ENCODE measurements at regions not wholly inside any gene's neighbourhood (a gene's known extent, or its start where the extent isn't known, plus 50 kb on each side); places are given as distances from the start of the nearest gene placed in this dataset.

DNA sequence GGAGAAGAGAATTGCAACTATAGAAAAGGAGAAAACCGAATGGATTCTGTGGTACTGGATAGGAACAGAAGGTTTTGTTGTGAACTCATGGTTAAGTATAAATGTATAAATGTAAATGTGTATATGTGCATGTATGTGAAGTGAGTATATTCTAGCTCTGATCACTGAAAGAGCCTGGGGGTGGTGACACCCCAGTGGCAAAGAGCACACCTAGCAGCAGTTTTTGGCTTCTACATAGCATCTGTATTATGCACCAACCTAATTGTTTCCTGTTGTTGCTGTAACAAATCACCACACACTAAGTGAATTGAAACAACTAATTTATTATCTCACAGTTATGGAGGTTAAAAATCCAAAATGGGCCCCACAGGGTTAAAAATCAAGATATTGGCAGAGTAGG, 455.4 kb downstream of the RPS24 start:
- H3K27ac Mint-ChIP-seq (ENCODE audit: low read depth, unreplicated experiment), result no peak overlapping the region
- intact Hi-C loops (cut with micrococcal nuclease), result no loop called here
- H3K4me1 Mint-ChIP-seq (ENCODE audit: insufficient read depth, unreplicated experiment), result no peaks in the 10 kb centered on the region
- POLR2A ChIA-PET, result interaction anchor here (1.1 kb wide), 1 partner anchor 13 kb away, joined by 4 read pairs; no protein-coding TSS in a partner anchor
- CTCF ChIA-PET, result interaction anchor here (0.6 kb wide), 1 partner anchor 277 kb away, joined by 5 read pairs; no protein-coding TSS in a partner anchor
- no peak overlapping the region for H3K4me3 Mint-ChIP-seq (ENCODE audit: unreplicated experiment)
- peaks cover 97% of the 10 kb centered on the region for H3K27me3 Mint-ChIP-seq (ENCODE audit: insufficient read depth, unreplicated experiment)
- no peak for DNase-seq (ENCODE audit: unreplicated experiment)
- no peaks in the 10 kb centered on the region for H3K36me3 Mint-ChIP-seq (ENCODE audit: insufficient read depth, unreplicated experiment)
- TF ChIP-seq, protein P1, sequence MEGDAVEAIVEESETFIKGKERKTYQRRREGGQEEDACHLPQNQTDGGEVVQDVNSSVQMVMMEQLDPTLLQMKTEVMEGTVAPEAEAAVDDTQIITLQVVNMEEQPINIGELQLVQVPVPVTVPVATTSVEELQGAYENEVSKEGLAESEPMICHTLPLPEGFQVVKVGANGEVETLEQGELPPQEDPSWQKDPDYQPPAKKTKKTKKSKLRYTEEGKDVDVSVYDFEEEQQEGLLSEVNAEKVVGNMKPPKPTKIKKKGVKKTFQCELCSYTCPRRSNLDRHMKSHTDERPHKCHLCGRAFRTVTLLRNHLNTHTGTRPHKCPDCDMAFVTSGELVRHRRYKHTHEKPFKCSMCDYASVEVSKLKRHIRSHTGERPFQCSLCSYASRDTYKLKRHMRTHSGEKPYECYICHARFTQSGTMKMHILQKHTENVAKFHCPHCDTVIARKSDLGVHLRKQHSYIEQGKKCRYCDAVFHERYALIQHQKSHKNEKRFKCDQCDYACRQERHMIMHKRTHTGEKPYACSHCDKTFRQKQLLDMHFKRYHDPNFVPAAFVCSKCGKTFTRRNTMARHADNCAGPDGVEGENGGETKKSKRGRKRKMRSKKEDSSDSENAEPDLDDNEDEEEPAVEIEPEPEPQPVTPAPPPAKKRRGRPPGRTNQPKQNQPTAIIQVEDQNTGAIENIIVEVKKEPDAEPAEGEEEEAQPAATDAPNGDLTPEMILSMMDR (IDR thresholded peaks at IDR 0.05; ENCODE audit: unreplicated experiment), result no peak
- peaks cover 14% of the 10 kb centered on the region for H3K9me3 Mint-ChIP-seq (ENCODE audit: unreplicated experiment)
- BruUV-seq (replicated peaks), result no TSS peak

DNA sequence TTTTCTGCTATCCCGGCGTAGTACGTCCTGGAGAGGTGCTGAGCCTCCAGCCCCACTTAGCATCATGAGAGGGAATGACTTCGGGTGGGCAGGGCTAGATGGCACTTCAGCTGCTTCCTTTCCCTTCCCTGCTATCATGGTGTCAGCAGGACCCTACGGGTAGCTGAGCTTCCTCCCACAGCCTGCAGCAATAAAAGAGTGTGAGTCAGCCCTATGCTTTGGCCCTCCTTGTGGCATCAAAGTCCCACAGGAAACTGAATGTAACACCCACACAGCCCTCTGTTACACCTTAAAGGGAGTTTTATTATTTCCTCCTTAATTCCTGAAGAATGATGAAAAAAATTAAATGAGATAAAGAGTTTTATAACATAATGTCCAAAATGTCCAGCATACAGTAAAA, 458.1 kb downstream of the RPS24 start:
- H3K4me1 Mint-ChIP-seq (ENCODE audit: insufficient read depth, unreplicated experiment), result no peaks in the 10 kb centered on the region
- no TSS peak for BruUV-seq (replicated peaks)
- intact Hi-C loops (cut with micrococcal nuclease), result no loop called here
- TF ChIP-seq, protein P1 (IDR thresholded peaks at IDR 0.05; ENCODE audit: unreplicated experiment), result no peak
- ChIA-PET POLR2A (no interaction called here), CTCF (no interaction called here)
- H3K4me3 Mint-ChIP-seq (ENCODE audit: unreplicated experiment), result no peak overlapping the region
- H3K36me3 Mint-ChIP-seq (ENCODE audit: insufficient read depth, unreplicated experiment), result no peaks in the 10 kb centered on the region
- DNase-seq (ENCODE audit: unreplicated experiment), result no peak
- no peak overlapping the region for H3K27ac Mint-ChIP-seq (ENCODE audit: low read depth, unreplicated experiment)
- H3K9me3 Mint-ChIP-seq (ENCODE audit: unreplicated experiment), result peaks cover 14% of the 10 kb centered on the region
- H3K27me3 Mint-ChIP-seq (ENCODE audit: insufficient read depth, unreplicated experiment), result peaks cover 93% of the 10 kb centered on the region

GRCh38 chr10:78492424-78492823, 458.8 kb downstream of the RPS24 start:
- Mint-ChIP-seq H3K27ac (ENCODE audit: low read depth, unreplicated experiment) (no peak overlapping the region), H3K36me3 (ENCODE audit: insufficient read depth, unreplicated experiment) (no peaks in the 10 kb centered on the region), H3K9me3 (ENCODE audit: unreplicated experiment) (peaks cover 14% of the 10 kb centered on the region), H3K4me3 (ENCODE audit: unreplicated experiment) (no peak overlapping the region), H3K27me3 (ENCODE audit: insufficient read depth, unreplicated experiment) (peaks cover 93% of the 10 kb centered on the region), H3K4me1 (ENCODE audit: insufficient read depth, unreplicated experiment) (no peaks in the 10 kb centered on the region)
- no TSS peak for BruUV-seq (replicated peaks)
- TF ChIP-seq, protein P1 (IDR thresholded peaks at IDR 0.05; ENCODE audit: unreplicated experiment), result no peak
- intact Hi-C loops (cut with micrococcal nuclease), result no loop called here
- no peak for DNase-seq (ENCODE audit: unreplicated experiment)
- POLR2A ChIA-PET, result no interaction called here
- CTCF ChIA-PET, result interaction anchor here (0.7 kb wide), 1 partner anchor 190 kb away, joined by 3 read pairs; no protein-coding TSS in a partner anchor

DNA sequence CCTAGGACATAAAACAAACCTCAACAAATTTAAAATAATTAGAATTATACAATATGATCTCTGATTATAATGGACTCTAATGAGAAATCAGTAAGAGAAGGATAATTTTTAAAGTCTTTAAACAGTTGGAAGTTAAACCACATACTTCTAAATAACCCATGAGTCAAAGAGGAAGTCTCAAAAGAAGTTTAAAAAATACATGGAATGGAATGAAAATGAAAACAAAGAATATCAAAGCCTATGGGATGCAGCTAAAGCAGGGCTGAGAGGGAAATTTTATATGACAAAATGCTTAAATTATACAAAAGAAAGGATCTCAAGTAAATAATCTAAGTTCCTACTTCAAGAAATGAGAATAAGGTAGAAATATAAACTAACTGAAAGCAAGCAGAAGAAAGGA, 460.5 kb downstream of the RPS24 start:
- H3K4me1 Mint-ChIP-seq (ENCODE audit: insufficient read depth, unreplicated experiment), result no peaks in the 10 kb centered on the region
- H3K27me3 Mint-ChIP-seq (ENCODE audit: insufficient read depth, unreplicated experiment), result peaks cover 95% of the 10 kb centered on the region
- H3K9me3 Mint-ChIP-seq (ENCODE audit: unreplicated experiment), result peaks cover 14% of the 10 kb centered on the region
- intact Hi-C loops (cut with micrococcal nuclease), result no loop called here
- H3K36me3 Mint-ChIP-seq (ENCODE audit: insufficient read depth, unreplicated experiment), result no peaks in the 10 kb centered on the region
- no TSS peak for BruUV-seq (replicated peaks)
- TF ChIP-seq, protein P1 (IDR thresholded peaks at IDR 0.05; ENCODE audit: unreplicated experiment), result no peak
- no peak overlapping the region for H3K27ac Mint-ChIP-seq (ENCODE audit: low read depth, unreplicated experiment)
- CTCF ChIA-PET, result no interaction called here
- POLR2A ChIA-PET, result no interaction called here
- H3K4me3 Mint-ChIP-seq (ENCODE audit: unreplicated experiment), result no peak overlapping the region
- no peak for DNase-seq (ENCODE audit: unreplicated experiment)

Measured in MCF 10A (cell line).